ENCODE measurements at regions not wholly inside any gene's neighbourhood (a gene's known extent, or its start where the extent isn't known, plus 50 kb on each side); places are given as distances from the start of the nearest gene placed in this dataset.
"Not testable (repeated sequence)": the region's sequence is repeated elsewhere in the genome, so short reads cannot be mapped to it uniquely, and the experiment has no call there.

DNA sequence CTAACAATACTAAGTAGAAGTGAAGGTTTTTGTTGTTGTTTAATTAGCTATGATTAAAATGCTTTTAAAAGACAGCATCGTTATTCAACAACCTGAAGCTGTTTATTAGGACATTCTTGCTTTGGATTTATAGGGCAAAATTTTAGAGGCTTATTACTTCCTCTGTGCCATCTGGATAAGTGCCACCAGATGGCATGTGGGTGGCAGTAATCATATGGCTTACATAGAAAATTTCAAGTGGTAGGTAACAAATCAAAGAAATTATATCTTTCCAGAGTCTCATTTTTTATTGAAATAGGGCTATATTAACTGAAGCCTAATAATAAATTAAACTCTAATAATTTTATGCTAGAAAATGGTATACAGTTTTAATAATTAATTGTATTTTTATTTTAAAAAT lies 83.3 kb upstream of the HTR2C start:
- H3K9me3 Mint-ChIP-seq (ENCODE audit: low read depth): peaks cover 2% of the 10 kb centered on the region
- no peaks in the 10 kb centered on the region for H3K27me3 Mint-ChIP-seq (ENCODE audit: low read depth)
- no peak overlapping the region for H3K27ac Mint-ChIP-seq (ENCODE audit: unreplicated experiment)
- no peak overlapping the region for H3K4me3 Mint-ChIP-seq (ENCODE audit: unreplicated experiment)
- H3K4me1 Mint-ChIP-seq (ENCODE audit: low read depth): no peaks in the 10 kb centered on the region
- H3K36me3 Mint-ChIP-seq (ENCODE audit: low read depth): no peaks in the 10 kb centered on the region
- TF ChIP-seq, protein P1, sequence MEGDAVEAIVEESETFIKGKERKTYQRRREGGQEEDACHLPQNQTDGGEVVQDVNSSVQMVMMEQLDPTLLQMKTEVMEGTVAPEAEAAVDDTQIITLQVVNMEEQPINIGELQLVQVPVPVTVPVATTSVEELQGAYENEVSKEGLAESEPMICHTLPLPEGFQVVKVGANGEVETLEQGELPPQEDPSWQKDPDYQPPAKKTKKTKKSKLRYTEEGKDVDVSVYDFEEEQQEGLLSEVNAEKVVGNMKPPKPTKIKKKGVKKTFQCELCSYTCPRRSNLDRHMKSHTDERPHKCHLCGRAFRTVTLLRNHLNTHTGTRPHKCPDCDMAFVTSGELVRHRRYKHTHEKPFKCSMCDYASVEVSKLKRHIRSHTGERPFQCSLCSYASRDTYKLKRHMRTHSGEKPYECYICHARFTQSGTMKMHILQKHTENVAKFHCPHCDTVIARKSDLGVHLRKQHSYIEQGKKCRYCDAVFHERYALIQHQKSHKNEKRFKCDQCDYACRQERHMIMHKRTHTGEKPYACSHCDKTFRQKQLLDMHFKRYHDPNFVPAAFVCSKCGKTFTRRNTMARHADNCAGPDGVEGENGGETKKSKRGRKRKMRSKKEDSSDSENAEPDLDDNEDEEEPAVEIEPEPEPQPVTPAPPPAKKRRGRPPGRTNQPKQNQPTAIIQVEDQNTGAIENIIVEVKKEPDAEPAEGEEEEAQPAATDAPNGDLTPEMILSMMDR (IDR thresholded peaks at IDR 0.05): peak; percentile 34
- DNase-seq (ENCODE audit: low spot score): no peak

GRCh38 chrX:114508756-114509155 lies 75.1 kb upstream of the HTR2C start:
- Mint-ChIP-seq H3K4me1 (ENCODE audit: low read depth) (no peaks in the 10 kb centered on the region), H3K27me3 (ENCODE audit: low read depth) (no peaks in the 10 kb centered on the region), H3K4me3 (ENCODE audit: unreplicated experiment) (no peak overlapping the region), H3K9me3 (ENCODE audit: low read depth) (no peaks in the 10 kb centered on the region), H3K36me3 (ENCODE audit: low read depth) (no peaks in the 10 kb centered on the region), H3K27ac (ENCODE audit: unreplicated experiment) (no peak overlapping the region)
- TF ChIP-seq, protein P1 (IDR thresholded peaks at IDR 0.05): no peak
- DNase-seq (ENCODE audit: low spot score): no peak

- Mint-ChIP-seq H3K4me3 (ENCODE audit: unreplicated experiment) (no peak overlapping the region), H3K9me3 (ENCODE audit: low read depth) (peaks cover 37% of the 10 kb centered on the region), H3K27ac (ENCODE audit: unreplicated experiment) (no peak overlapping the region), H3K27me3 (ENCODE audit: low read depth) (no peaks in the 10 kb centered on the region), H3K4me1 (ENCODE audit: low read depth) (no peaks in the 10 kb centered on the region), H3K36me3 (ENCODE audit: low read depth) (no peaks in the 10 kb centered on the region)
- no peak for DNase-seq (ENCODE audit: low spot score)
- TF ChIP-seq, protein P1 (IDR thresholded peaks at IDR 0.05): no peak
These were observed 64.4 kb upstream of the HTR2C start for GRCh38 chrX:114519524-114519923.

DNA sequence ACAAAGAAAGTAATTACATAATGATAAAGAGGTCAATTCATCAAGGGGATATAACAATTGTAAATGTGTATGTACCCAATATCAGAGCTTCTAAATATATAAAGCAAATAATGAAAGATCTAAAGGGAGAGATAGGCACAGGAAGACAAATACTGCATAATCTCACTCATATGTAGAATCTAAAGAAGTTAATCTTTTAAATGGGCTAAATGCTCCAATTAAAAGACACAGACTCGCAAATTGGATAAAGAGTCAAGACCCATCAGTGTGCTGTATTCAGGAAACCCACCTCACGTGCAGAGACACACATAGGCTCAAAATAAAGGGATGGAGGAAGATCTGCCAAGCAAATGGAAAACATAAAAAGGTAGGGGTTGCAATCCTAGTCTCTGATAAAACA lies 63.2 kb upstream of the HTR2C start:
- not testable (repeated sequence) for H3K4me3 Mint-ChIP-seq (ENCODE audit: unreplicated experiment); DNase-seq (ENCODE audit: low spot score); H3K4me1 Mint-ChIP-seq (ENCODE audit: low read depth); H3K36me3 Mint-ChIP-seq (ENCODE audit: low read depth); H3K27me3 Mint-ChIP-seq (ENCODE audit: low read depth); H3K27ac Mint-ChIP-seq (ENCODE audit: unreplicated experiment)
- H3K9me3 Mint-ChIP-seq (ENCODE audit: low read depth): peaks cover 41% of the 10 kb centered on the region

GRCh38 chrX:114532111-114532805 lies 51.6 kb upstream of the HTR2C start:
- H3K9me3 Mint-ChIP-seq (ENCODE audit: low read depth): no peaks in the 10 kb centered on the region
- H3K27ac Mint-ChIP-seq (ENCODE audit: unreplicated experiment): no peak overlapping the region
- no peak overlapping the region for H3K4me3 Mint-ChIP-seq (ENCODE audit: unreplicated experiment)
- H3K36me3 Mint-ChIP-seq (ENCODE audit: low read depth): no peaks in the 10 kb centered on the region
- no peaks in the 10 kb centered on the region for H3K4me1 Mint-ChIP-seq (ENCODE audit: low read depth)
- TF ChIP-seq, protein P1 (IDR thresholded peaks at IDR 0.05): no peak
- H3K27me3 Mint-ChIP-seq (ENCODE audit: low read depth): no peaks in the 10 kb centered on the region
- no peak for DNase-seq (ENCODE audit: low spot score)
